HG03354 (cell line): ENCODE measurements at regions not wholly inside any gene's neighbourhood (a gene's known extent, or its start where the extent isn't known, plus 50 kb on each side); places are given as distances from the start of the nearest gene placed in this dataset.

Experiments used
- ATAC-seq: cut with Tn5 transposase; IDR thresholded peaks from one replicate; pipeline ENCODE4 v1.9.1; 2021; ENCODE audit warnings: mild to moderate bottlenecking; ENCODE audit not compliant: unreplicated experiment, poor library complexity, severe bottlenecking

DNA sequence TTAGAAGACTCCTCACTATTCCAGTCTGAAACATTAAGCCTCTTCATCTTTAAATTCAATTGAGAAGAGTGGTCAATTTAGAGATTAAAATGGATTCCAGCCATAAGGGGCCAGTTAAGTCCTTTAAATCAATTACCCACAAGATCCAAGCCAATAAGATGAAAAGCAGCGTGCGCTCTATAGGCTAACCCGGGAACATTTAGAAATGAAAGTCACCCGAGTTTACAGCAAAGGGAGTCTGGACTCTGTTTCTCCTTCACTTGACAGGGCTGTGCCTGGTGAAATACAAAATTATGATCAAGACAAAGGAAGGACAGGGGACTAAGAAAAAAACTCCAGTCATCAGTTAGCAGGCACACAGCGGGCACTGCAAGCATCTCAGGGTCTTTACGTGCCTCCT is 393.7 kb downstream of the QKI start:
- ATAC-seq: no peak

DNA sequence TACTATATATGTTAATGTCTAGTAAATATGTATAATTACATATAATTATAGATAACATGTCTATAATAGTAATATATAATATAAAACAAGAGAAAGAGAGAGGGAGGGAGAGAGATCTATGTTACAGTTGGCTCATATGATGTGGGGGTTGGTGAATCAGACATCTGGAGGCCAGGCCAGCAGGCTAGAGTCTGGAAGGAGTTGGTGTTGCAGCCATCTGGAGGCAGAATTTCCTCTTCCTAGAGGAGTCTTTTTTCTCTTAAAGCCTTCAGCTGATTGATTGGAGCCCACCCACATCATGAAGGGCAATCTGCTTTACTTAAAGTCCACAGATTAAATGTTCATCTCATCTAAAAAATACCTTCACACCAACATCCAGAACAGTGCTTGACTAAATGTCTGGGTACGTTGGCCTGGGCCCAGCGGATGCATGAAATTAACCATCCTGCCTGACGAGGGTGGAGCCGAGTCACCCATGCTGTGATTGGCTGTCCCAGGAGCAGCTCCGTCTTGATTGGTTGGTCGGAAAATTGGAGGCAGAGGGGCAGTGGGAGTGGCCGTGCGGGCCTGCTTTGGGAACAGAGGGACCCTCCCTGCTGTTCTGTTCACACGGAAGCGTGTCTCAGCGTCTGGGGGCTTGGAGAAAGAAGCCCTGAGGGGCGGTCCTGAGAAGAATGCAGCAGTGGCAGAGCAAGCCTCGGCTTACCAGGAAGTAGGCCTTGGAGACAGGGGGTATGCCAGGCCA is 392.4 kb downstream of the QKI start:
- ATAC-seq: no peak

DNA sequence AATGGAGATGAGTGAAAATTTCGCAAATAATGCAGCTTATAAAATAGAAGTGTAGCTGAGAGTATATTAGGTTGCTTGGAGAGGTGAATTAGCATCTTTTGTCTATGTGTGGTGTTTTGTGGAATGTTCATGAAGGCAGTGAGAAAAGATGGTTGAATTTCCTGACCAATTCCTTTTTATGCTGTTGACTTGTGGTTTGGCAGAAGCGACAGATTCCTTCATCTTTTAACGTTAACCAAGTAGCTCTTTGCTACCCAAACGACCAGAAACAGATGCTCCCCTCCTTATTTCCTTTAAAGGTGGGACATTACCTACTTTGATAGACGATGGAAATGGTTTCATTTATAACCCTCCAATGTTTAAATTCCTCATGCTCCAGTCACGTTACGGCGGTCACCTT is 390.5 kb downstream of the QKI start:
- no peak for ATAC-seq

DNA sequence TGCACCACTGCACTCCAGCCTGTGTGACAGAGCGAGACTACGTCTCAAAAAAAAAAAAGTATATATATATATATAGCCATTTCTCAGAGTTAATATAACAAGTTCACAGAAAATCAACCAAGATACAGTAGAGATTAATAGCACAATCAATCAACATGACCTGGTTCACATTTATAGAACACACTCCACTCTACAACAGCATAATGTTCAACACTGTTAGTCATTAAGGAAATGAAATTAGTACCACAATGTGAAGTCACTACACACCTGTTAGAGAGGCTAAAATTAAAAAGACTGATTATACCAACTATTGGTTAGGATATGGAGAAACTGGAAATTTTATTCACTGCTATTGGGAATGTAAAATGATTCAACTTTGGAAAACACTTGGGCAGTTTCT is 387.7 kb downstream of the QKI start:
- no peak for ATAC-seq

DNA sequence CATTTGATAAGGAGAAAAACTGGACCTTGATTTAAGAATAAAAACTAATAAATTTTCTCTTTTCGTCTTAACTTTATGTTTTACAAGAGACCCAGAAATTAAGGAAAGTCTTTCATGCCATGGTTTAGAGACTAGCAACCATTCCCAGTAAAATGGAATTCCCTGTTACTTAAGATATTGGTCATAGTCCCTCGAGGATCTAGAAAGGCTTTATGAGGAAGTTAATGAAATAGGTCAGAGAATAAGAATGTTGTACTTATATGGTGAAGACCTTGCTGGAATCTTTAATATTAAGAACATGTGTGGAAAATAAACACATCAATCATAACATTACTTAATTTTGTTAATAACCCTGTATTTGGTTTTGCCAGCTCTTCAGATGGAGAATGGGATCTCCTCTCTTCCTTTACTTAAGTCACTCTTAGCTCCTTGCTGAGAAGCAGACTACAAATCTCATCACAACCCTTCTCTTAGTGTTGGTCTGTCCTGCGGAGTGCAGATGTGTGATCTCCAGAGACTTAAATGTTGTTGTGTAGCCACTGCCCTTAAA is 382.9 kb downstream of the QKI start:
- no peak for ATAC-seq

DNA sequence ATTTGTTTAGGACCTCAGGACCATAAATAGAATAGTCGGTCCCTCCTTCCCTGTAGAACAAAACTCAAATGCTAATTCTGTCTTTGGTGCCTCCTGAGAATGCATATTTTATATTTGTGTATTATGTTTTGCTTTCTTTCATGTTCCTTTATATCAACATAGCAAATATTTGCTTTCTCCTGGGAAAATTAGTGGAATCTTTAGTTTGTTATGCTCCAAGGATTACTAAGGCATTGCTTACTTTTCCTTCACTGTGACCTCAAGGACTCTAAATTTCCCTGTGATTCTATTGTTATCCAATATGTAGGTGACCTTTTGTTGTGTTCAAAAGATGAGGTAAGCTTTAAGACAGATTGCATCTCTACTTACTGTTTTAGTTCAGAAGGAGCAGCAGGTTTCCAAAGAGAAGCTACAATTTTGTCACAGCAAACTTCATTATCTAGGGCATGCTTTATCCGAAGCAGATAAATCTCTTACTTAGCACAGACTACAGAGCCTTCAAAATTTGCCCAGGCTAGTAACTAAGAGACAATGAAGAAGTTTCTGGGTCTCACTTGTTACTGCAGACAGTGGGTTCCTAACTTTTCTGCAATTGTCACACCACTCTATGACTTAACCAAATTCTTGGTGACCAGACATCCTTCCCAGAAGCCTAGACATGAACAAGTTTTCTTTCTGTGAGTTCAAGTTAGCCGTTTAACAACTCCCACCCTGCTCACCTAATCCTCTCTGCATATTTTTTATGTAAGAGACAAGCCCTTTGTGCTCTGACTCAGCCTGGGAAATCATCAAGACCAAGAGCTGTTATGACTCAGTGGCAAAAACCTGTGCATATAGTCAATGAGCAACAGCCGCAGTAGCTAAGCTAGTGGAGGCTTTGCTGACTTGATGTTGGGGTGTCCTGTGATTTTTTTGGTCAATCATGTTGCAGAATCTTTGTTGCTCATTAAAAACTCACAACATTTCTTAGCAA is 378.8 kb downstream of the QKI start:
- peak; percentile 90 for ATAC-seq

DNA sequence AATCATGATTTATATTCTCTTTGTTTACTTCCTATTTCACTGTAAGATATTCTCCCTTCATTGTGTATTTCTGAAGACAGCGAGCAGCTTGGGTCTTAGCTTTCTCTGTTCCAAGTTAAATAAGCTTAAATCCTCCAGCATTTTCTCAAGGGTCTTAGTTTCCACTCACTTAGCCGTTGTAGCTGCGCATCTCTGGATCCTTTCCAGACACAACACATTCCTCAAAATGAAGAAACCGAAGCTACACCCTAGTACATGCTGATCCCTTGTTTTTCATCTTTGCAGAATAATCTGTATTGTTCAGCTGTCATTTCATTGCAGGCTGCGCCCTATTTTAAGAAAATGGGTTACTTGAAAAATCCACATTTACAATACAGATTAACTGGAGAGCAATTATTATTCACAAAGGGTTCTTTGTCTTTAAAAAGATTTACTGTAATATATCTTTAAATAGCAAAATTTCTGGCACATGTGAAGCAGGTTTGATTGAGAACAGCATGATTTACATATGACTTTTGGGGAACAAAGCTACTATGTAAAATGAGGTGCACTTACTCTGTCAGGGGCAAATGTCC is 375.8 kb downstream of the QKI start:
- no peak for ATAC-seq

DNA sequence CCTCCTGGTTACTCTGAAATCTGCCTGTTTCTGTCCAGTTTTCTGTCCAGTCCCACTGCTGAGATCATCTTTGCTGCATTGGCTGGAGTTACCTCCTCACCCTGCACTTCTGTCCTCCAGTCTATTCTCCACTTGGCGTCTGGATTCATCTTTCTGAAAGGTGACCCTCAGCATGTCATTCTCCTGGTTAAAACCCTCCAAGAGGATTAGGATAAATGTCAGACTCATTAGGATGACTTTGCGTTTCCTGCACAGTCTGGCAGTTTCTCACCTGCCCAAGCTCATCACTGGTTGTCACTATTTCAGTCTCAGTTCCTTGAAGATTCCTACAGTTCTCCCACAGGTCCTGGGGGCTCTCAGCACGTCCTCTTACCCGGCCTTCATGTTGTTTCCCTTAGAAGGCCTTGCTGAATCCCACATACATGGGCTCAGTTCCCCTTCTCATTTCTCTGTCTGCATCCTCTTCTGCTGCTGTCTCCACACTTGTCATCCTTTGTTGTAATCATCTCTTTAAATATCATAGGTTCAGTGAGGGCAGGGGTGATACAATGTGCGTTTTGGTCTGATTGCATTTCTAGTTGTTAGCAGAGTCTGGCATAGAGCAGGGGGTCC is 374.8 kb downstream of the QKI start:
- no peak for ATAC-seq

DNA sequence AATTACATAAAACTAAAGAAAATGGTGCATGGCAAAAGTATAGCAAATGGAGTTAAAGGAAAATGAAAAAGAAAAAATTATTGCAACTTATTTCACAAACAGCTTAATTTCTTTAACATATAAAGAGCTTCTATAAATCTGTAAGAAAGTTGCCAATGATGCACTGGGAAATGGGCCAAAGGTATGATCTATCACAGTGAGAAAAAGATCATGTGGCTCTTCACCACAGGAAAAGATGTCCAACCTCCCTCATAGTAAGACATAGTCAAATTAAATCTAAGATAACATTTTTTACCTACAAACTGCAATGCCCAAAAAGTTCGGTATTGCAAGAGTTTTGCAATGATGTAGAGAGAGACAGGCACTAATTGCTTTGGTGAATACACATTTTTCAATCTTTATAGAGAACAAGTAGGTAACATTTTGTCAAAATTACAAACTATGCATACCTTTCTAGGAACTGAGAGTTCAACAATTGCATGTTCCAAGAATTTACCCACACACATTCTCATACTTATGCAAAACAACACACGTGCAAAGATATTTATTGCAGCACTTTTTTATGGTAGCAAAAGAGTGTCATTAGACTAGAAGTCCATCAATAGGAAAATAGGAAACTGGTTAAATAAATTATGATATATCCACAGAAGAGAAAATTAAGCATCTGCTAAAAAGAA is 372.6 kb downstream of the QKI start:
- ATAC-seq: no peak

DNA sequence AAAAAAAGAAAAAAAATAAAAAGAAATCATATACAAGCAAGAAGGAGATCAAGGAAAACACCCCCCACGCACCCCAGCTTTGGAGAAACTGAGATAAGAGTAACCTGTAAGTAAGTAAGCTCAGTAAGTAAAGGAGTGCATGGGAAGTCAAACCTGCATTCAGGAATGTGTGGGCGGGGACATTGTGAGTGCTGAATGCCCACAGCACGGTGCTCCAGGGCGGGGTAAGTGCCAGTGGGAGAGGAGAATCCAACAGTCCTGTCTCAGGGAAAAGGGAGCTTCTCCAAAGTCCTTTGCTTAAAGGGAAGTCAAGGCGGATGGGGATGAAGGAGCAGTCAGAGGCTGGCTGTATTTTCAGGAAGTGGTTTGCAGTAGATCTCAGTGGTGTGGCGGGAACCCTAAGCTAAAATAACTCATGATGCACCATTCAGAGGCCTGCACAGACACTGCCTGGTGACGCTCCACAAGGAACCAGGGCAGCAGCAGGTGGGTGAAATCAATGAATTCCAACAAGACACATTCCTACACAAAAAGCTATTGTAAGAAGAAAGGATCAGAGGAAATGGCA is 368.0 kb downstream of the QKI start:
- ATAC-seq: peak; percentile 91

DNA sequence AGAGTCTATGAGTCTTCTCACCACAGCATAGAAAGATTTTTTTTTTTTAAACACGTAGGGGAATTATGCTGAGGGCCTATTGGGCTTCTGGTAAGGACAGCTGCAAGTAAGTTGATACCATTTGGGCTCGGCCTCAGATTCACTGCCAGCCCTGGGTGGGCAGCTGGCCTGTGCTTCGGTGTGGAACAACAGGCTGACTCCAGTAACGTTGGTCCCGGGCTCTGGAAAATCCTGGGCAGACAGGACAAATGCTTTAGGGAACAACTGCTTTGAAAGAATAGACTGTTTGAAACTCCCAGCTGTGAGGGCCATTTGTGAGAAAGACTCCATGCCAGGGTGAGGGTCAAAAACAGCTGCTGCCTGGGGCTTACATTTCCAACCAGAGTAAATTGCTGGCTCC is 366.5 kb downstream of the QKI start:
- no peak for ATAC-seq

DNA sequence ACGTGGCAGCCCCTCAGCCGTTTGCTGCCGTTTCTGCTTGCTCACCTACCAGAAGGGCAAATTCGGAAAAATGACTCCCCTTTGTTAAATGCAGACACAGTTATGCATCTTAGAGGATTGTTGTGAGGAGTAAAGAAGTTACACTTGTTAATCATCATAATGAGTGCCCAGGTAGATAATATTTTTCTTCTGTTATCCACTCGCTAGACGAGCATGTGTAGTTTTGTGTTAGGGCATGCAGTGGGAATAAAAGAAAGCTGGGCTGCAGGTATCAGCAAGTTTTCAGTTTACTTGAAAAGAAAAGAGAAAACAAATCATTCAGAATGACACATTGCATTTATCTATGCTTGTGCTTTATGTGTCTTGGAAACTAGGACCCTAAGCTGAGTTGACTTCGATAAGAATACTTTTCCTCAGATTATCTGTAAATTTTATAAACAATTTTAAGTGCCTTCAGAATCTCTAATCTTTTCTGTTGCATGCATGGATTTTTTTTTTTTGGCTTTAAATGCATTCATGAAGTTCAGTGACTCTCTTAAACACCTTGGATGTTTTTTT is 365.3 kb downstream of the QKI start:
- no peak for ATAC-seq

DNA sequence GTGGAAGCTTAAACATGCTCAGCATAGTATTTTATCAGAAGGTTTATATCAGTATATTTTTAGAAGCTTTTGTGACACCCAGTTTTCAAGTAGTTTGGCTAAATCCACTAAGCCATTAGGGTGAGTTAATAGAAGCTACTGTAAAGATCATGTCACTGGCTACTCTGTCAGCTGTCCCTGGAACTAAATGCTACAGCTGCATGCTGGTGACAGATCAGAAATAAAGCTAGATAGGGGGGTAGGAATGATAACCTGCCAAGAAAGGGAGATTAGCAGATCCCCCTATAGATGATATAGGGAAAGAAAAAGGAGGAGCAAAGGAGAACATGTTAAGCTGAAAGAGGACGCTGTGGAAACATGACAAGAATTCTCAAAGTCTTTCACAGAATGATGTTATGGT is 363.2 kb downstream of the QKI start:
- ATAC-seq: no peak

DNA sequence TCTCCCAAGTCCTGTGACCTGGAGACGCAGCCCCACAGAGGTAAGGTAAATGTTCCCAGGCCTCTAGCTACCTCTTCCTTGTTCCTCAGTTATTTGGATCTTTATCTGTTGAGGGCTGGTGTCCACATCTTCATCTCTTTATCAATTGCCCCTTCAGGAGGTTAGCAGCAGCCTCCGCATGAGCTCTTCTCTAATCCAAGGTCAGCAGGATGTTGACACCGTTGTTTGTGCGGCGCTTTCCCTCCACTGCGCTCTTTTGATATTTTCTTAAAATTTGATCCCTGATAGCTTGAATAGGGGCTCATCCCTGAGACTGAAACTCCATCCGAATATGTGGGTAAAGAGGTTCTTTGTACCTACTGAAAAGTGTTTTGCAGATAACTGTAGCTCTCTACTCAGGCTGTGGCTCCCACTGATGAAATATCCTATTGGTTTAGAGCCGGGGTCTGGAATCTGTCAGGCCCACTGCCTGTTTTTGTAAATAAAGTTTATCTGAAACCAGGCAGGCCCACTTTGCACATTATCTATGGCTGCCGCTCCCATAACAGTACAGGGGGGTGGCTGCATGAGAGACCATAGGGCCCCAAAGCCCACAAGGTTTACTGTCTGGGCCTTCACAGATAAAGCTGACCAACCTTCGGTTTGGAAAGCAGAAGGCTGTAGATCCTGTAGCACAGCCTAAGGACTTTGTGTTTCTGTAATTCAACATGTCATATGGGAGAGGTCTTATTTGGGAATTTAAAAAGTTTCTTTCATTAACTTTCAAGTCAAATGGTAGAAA is 362.6 kb downstream of the QKI start:
- ATAC-seq: no peak

DNA sequence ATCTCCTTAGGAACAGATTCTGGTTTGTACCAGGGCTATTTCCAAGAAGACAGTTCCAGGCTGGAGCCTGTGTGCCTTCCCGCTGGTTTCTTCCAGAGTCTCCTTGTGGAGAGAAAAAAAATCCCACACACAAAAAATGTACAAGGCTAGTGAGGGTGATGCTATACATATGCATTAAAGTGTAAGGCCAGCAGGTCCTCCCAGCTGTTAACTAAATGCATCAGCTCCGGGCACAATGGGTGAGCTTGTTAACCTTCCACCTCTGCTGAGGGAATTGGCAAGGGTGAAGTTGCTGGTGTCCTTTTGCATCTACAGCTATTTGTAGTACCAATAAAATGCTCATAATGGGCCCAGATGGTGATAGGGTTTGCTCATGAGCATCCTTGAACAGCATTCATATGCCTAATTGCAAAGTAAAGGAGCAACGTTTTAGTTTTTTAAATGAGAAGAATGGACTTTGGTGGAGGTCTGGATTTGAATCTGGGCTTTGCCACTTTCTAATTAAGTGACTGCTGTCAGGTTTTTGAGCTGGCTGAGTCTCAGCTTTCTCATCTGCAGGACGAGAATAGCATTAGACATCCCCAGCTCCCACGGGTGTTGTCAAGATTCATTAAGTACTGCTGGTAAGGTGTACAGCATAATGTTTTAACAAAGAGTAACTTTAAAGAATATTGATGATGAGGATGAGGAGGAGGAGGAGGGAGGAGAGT is 361.8 kb downstream of the QKI start:
- no peak for ATAC-seq

DNA sequence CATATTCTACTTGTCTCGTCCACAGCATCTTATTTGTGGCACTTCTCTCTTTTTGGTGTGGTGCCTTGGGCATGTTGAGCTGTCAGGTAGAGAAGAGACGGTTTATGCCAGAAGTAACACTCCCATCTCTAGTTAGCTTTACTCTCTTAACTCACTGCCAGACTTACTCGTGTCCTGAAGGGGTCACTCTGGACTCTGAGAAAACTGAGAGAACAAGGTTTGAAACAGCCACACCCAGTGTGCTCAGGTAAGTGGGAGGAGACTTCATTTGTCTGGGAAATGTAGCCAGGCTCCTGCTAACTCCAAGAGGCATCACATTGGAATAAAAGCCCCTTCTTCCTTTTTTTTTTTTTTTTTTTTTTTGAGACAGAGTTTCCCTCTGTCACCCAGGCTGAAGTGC is 360.8 kb downstream of the QKI start:
- no peak for ATAC-seq

DNA sequence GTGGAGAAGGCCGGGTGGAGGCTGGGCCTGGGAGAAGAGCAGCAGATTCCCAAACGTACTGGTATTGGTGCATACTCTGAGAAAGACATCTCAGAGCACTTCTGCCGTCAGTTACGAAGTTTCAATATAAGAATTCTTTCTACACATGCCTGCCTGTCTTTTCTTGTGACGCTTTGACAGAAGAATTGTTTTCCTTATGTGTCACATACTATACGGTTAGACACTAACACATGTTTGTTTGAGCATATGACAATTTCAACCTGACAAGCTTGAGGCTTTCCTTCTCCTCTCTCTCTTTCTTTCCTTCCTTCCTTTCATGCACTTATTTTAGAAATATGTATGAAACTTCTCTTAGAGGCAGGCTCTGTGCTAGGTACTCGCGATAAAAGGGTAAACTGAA is 360.0 kb downstream of the QKI start:
- ATAC-seq: no peak

DNA sequence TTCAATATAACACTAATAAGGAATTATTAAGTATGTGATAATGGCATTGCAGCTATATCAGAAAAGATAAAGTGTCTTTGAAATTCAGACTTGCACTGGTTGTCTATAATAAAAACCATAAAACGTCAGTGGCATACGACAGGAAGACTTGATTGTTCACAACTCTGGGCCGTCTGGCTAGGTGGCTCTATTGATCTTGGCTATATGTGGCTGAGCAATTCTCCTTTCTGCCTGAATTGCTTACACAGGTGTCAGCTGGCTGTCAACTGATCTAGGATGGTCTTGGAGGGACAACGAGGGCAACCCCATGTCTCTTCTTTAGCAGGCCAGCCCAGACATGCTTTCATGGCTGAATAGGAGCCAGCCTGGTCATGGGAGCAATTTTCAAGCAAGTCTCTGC is 359.1 kb downstream of the QKI start:
- no peak for ATAC-seq
